Left lung (tissue), 4 donors: ENCODE measurements at regions not wholly inside any gene's neighbourhood (a gene's known extent, or its start where the extent isn't known, plus 50 kb on each side); places are given as distances from the start of the nearest gene placed in this dataset.
"Not testable (repeated sequence)": the region's sequence is repeated elsewhere in the genome, so short reads cannot be mapped to it uniquely, and the experiment has no call there.

Experiments
- ATAC-seq: fragments of 200-7000 bp; cut with Tn5 transposase; one replicate; pipeline ENCODE4 v1.9.1; 2020; ENCODE audit warnings: moderate library complexity
- DNase-seq, 4 donors: peaks; one replicate each; pipeline ENCODE4 v3.0.0-alpha.2; 2013 to 2020
- H3K27ac ChIP-seq, 2 donors: fragments of 200-600 bp; sonication (generic) in 1 of 2; one replicate each; pipeline versions ENCODE4 v1.5.0 to v1.8.0; 2020 to 2021
- H3K27me3 ChIP-seq, 2 donors: fragments of 200-600 bp; sonication (generic) in 1 of 2; one replicate each; pipeline versions ENCODE4 v1.5.0 to v1.8.0; 2020 to 2021
- H3K36me3 ChIP-seq, 2 donors: fragments of 200-600 bp; sonication (generic) in 1 of 2; one replicate each; pipeline versions ENCODE4 v1.5.0 to v1.8.0; 2020 to 2021
- H3K4me1 ChIP-seq, 2 donors: fragments of 200-600 bp; one replicate each; pipeline ENCODE4 v1.8.0; 2021
- H3K4me3 ChIP-seq, 2 donors: fragments of 200-600 bp; sonication (generic) in 1 of 2; one replicate each; pipeline versions ENCODE4 v1.5.0 to v1.8.0; 2020 to 2021; ENCODE audit warnings: mild to moderate bottlenecking in 1 of 2
- H3K9me3 ChIP-seq, 2 donors: fragments of 200-600 bp; sonication (generic) in 1 of 2; one replicate each; pipeline versions ENCODE4 v1.5.0 to v1.8.0; 2020 to 2021
- CTCF ChIP-seq, 2 donors: fragments of 200-600 bp; sonication (generic) in 1 of 2; IDR thresholded peaks; one replicate each; pipeline versions ENCODE4 v1.5.0 to v1.8.0; 2021; ENCODE audit warnings: antibody characterized with exemption in 2 of 2
- intact Hi-C, 2 donors: fragments of 100-400 bp; cut with DNase I; formaldehyde crosslinking; loops; one replicate each; pipeline versions ENCODE4 v1.11.2 to v1.14.2; 2022
- donor health status: DM: no; HTN: yes; CAD: no.
- donor health status: DM: no; HTN: no; CAD: no.

- intact Hi-C loops = no loop called here
- H3K27ac ChIP-seq = no peak overlapping the region
- no peaks in the 10 kb centered on the region for H3K4me1 ChIP-seq
- DNase-seq (peak in 2 of 4 donors; percentile 39 to 52), ATAC-seq (no peak)
- H3K4me3 ChIP-seq = no peak overlapping the region
- TF ChIP-seq CTCF (IDR thresholded peaks at IDR 0.05) = no peak
- H3K27me3 ChIP-seq = no peaks in the 10 kb centered on the region
- no peaks in the 10 kb centered on the region for H3K9me3 ChIP-seq
- no peaks in the 10 kb centered on the region for H3K36me3 ChIP-seq
Measured at GRCh38 chr1:147062956-147063355, 109.3 kb downstream of the PRKAB2 start.

GRCh38 chr1:147061880-147062279 lies 110.4 kb downstream of the PRKAB2 start:
- DNase-seq, intact Hi-C loops, H3K9me3 ChIP-seq, H3K27me3 ChIP-seq, ATAC-seq, H3K36me3 ChIP-seq, H3K27ac ChIP-seq, H3K4me3 ChIP-seq, H3K4me1 ChIP-seq: not testable (repeated sequence)

GRCh38 chr1:147053269-147053668 lies 115.1 kb downstream of the NBPF12 start:
- Histone ChIP-seq H3K4me3 (no peak overlapping the region), H3K27me3 (no peaks in the 10 kb centered on the region), H3K27ac (no peak overlapping the region), H3K9me3 (no peaks in the 10 kb centered on the region), H3K4me1 (no peaks in the 10 kb centered on the region), H3K36me3 (no peaks in the 10 kb centered on the region)
- intact Hi-C loops = no loop called here
- ATAC-seq (no peak), DNase-seq (no peak)
- TF ChIP-seq CTCF (IDR thresholded peaks at IDR 0.05) = no peak

GRCh38 chr1:147052677-147053076 lies 114.6 kb downstream of the NBPF12 start:
- ATAC-seq (no peak), DNase-seq (no peak)
- H3K9me3 ChIP-seq = no peaks in the 10 kb centered on the region
- H3K4me1 ChIP-seq = no peaks in the 10 kb centered on the region
- H3K27me3 ChIP-seq = no peaks in the 10 kb centered on the region
- no peak for TF ChIP-seq CTCF (IDR thresholded peaks at IDR 0.05)
- H3K36me3 ChIP-seq = no peaks in the 10 kb centered on the region
- intact Hi-C loops = no loop called here
- no peak overlapping the region for H3K4me3 ChIP-seq
- no peak overlapping the region for H3K27ac ChIP-seq

- ATAC-seq = no peak
- intact Hi-C loops = no loop called here
- no peak overlapping the region for H3K4me3 ChIP-seq
- DNase-seq = no peak
- H3K36me3 ChIP-seq = no peaks in the 10 kb centered on the region
- no peaks in the 10 kb centered on the region for H3K9me3 ChIP-seq
- H3K27ac ChIP-seq = no peak overlapping the region
- H3K4me1 ChIP-seq = no peaks in the 10 kb centered on the region
- no peak for TF ChIP-seq CTCF (IDR thresholded peaks at IDR 0.05)
- H3K27me3 ChIP-seq = no peaks in the 10 kb centered on the region
Measured at GRCh38 chr1:147052143-147052542, 114.0 kb downstream of the NBPF12 start.

GRCh38 chr1:147051136-147051535 lies 113.0 kb downstream of the NBPF12 start:
- DNase-seq (peak in 1 of 4 donors; percentile 30), ATAC-seq (no peak)
- TF ChIP-seq CTCF (IDR thresholded peaks at IDR 0.05) = no peak
- no peaks in the 10 kb centered on the region for H3K27me3 ChIP-seq
- H3K27ac ChIP-seq = no peak overlapping the region
- H3K36me3 ChIP-seq = no peaks in the 10 kb centered on the region
- no peaks in the 10 kb centered on the region for H3K4me1 ChIP-seq
- H3K9me3 ChIP-seq = no peaks in the 10 kb centered on the region
- intact Hi-C loops = no loop called here
- no peak overlapping the region for H3K4me3 ChIP-seq
